ENCODE measurements at regions not wholly inside any gene's neighbourhood (a gene's known extent, or its start where the extent isn't known, plus 50 kb on each side); places are given as distances from the start of the nearest gene placed in this dataset.

DNA sequence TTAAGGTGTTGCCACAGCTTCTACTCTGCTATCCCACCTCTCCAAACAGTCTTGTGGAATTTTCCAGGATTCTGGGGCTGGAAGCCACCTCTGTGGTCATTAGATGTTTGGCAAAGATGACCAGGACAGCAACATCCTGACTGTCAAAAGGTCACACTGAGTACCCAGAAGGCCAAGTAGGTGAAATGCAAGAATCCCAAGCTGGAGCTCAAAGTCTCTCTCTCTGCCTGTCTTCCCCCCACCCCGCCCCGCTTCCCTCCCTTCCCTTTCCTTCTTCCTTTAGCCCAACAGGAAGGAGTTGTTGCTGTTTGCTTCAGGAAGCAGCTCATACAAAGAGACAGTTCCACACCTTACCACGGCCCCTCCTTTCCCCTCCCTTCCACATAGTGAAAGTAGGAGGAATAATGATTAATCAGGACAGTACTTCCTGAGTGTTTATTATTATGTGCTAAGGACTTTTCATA is 75.6 kb upstream of the SLC2A1 start:
- H3K27ac Mint-ChIP-seq (ENCODE audit: unreplicated experiment), result no peak overlapping the region
- DNase-seq, result no peak
- TF ChIP-seq, protein P1, sequence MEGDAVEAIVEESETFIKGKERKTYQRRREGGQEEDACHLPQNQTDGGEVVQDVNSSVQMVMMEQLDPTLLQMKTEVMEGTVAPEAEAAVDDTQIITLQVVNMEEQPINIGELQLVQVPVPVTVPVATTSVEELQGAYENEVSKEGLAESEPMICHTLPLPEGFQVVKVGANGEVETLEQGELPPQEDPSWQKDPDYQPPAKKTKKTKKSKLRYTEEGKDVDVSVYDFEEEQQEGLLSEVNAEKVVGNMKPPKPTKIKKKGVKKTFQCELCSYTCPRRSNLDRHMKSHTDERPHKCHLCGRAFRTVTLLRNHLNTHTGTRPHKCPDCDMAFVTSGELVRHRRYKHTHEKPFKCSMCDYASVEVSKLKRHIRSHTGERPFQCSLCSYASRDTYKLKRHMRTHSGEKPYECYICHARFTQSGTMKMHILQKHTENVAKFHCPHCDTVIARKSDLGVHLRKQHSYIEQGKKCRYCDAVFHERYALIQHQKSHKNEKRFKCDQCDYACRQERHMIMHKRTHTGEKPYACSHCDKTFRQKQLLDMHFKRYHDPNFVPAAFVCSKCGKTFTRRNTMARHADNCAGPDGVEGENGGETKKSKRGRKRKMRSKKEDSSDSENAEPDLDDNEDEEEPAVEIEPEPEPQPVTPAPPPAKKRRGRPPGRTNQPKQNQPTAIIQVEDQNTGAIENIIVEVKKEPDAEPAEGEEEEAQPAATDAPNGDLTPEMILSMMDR (IDR thresholded peaks at IDR 0.05; ENCODE audit: partially characterized antibody, unreplicated experiment), result no peak
- no peaks in the 10 kb centered on the region for H3K4me1 Mint-ChIP-seq (ENCODE audit: low read depth, unreplicated experiment)
- H3K9me3 Mint-ChIP-seq (ENCODE audit: unreplicated experiment), result peaks cover 2% of the 10 kb centered on the region
- H3K27me3 Mint-ChIP-seq (ENCODE audit: unreplicated experiment), result peaks cover 3% of the 10 kb centered on the region
- H3K4me3 Mint-ChIP-seq (ENCODE audit: unreplicated experiment), result no peak overlapping the region
- H3K36me3 Mint-ChIP-seq (ENCODE audit: unreplicated experiment), result no peaks in the 10 kb centered on the region

DNA sequence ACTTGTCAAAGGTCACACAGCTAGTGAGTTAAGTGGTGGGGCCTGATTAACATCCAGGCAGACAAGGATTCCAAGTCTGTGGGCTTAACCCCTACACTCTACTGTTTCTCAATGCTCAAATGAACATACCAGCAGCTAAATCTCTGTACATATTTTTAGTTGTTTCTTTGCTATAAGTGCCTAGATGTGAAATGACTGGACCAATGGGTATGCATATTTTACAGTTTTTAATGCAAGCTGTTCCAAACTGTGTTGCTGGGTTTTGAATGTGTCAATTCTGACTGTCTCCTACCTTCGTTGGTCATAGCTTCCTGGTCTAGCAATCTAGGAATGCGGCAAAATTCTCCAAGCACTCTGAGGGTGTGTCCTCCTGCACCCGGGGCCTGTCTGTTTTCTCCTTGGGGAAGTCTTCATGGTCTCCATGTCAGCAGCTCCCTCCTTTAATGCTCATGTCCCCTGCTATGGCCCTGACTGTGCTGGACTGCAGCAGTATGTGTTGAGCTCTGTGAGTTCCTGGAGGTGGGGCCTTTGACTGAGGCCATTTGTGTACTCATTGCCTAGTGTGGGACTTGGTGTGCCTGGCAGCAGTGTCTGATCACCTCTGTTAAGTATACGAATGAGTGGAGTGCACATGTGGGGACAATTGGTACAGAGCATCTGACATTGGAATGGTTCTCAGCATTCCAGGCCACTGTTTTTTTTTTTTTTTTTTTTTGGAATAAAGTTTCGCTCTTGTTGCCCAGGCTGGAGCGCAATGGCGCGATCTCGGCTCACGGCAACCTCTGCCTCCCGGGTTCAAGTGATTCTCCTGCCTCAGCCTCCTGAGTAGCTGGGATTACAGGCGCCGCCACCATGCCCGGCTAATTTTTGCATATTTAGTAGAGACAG is 72.9 kb upstream of the SLC2A1 start:
- H3K4me3 Mint-ChIP-seq (ENCODE audit: unreplicated experiment), result no peak overlapping the region
- no peaks in the 10 kb centered on the region for H3K27me3 Mint-ChIP-seq (ENCODE audit: unreplicated experiment)
- TF ChIP-seq, protein P1 (IDR thresholded peaks at IDR 0.05; ENCODE audit: partially characterized antibody, unreplicated experiment), result no peak
- H3K27ac Mint-ChIP-seq (ENCODE audit: unreplicated experiment), result no peak overlapping the region
- H3K4me1 Mint-ChIP-seq (ENCODE audit: low read depth, unreplicated experiment), result no peaks in the 10 kb centered on the region
- H3K36me3 Mint-ChIP-seq (ENCODE audit: unreplicated experiment), result no peaks in the 10 kb centered on the region
- no peak for DNase-seq
- H3K9me3 Mint-ChIP-seq (ENCODE audit: unreplicated experiment), result peaks cover 2% of the 10 kb centered on the region

DNA sequence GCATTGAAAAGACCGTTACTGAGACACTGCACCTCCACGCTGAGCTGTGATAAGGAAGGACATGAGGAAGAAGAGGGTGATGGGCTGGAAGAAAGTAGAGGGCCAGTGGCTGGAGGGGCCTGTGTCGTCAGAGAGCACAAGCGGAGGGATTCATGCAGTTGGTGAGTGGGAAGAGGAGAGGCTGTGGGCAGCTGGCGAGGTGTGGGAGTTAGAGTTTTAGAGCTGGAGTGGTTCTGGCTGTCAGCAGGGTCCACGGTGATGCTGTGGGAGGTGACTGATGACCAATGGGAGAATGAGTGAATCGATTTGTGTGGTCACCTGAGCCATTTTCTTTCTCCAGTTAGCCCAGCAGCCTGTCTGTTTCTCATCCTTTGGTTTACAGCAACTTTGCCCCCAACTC is 66.2 kb upstream of the SLC2A1 start:
- TF ChIP-seq, protein P1 (IDR thresholded peaks at IDR 0.05; ENCODE audit: partially characterized antibody, unreplicated experiment), result no peak
- DNase-seq, result no peak
- no peak overlapping the region for H3K27ac Mint-ChIP-seq (ENCODE audit: unreplicated experiment)
- H3K27me3 Mint-ChIP-seq (ENCODE audit: unreplicated experiment), result peaks cover 3% of the 10 kb centered on the region
- H3K9me3 Mint-ChIP-seq (ENCODE audit: unreplicated experiment), result no peaks in the 10 kb centered on the region
- H3K4me3 Mint-ChIP-seq (ENCODE audit: unreplicated experiment), result no peak overlapping the region
- no peaks in the 10 kb centered on the region for H3K4me1 Mint-ChIP-seq (ENCODE audit: low read depth, unreplicated experiment)
- H3K36me3 Mint-ChIP-seq (ENCODE audit: unreplicated experiment), result no peaks in the 10 kb centered on the region

DNA sequence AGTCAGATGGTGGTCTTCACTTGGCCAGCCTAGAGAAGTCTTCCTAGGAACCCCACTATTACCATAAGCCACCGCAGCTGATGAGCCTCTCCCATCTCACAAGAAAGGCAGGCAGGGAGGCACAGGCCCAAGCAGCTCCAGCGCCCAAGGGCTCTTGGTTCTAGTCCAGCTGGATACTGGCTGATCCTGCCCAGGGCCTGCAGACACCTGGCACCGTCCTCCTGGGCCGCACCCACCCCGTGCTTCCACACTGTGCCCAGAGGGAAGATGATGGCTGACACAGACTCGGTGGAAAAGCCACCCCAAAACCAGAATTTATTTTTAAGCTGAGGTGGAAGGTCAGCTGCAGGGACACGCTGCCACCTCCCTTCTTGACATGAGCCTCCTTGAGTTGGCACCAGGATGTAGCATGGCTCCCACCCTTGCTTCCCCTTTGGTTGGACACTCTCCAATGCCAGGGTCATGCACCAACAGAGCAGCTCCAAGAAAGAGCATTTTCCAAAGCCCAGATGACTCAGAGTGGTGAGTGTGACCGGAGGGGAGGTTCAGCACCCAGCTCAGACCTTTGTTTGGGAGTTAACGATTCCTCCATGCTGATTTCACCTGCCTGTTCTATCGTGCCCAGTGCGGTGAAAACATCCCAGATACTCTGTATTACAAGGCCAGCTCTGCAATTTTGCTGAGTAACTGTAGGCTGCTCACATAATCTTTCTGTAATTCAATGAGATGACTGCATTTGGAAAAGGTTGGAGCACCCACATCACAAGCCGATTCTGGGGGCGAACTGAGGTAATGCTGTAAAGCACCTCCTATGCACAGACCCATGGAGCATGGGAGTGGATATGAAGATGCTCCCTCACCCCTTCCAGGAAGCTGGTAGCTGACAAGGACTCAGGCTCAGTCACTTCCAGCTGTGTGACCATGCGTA is 63.1 kb upstream of the SLC2A1 start:
- no peak overlapping the region for H3K27ac Mint-ChIP-seq (ENCODE audit: unreplicated experiment)
- H3K4me1 Mint-ChIP-seq (ENCODE audit: low read depth, unreplicated experiment), result no peaks in the 10 kb centered on the region
- peaks cover 6% of the 10 kb centered on the region for H3K36me3 Mint-ChIP-seq (ENCODE audit: unreplicated experiment)
- H3K27me3 Mint-ChIP-seq (ENCODE audit: unreplicated experiment), result peaks cover 10% of the 10 kb centered on the region
- TF ChIP-seq, protein P1 (IDR thresholded peaks at IDR 0.05; ENCODE audit: partially characterized antibody, unreplicated experiment), result no peak
- no peak for DNase-seq
- H3K9me3 Mint-ChIP-seq (ENCODE audit: unreplicated experiment), result no peaks in the 10 kb centered on the region
- H3K4me3 Mint-ChIP-seq (ENCODE audit: unreplicated experiment), result no peak overlapping the region

Measured in glutamatergic neuron (in vitro differentiated cells).